WTC11 (cell line): ENCODE measurements at regions not wholly inside any gene's neighbourhood (a gene's known extent, or its start where the extent isn't known, plus 50 kb on each side); places are given as distances from the start of the nearest gene placed in this dataset.

Experiments
- ATAC-seq: fragments of 200-7000 bp; cut with Tn5 transposase; 2 replicates; pipeline ENCODE4 v1.10.0; 2021; ENCODE audit warnings: mild to moderate bottlenecking, moderate library complexity
- CTCF ChIA-PET: fragments of 300-600 bp; sonication (Branson Sonifier 250); formaldehyde crosslinking; loops from one replicate; lab custom pipeline; 2021; ENCODE audit warnings: antibody characterized with exemption; lab: Charles Lee
- POLR2A ChIA-PET: fragments of 350-600 bp; sonication (Branson Sonifier 250); formaldehyde crosslinking; loops from one replicate; lab custom pipeline; 2021; ENCODE audit warnings: antibody characterized with exemption; lab: Charles Lee
- DNase-seq: peaks from one replicate; pipeline ENCODE4 v3.0.0; 2021; ENCODE audit warnings: low spot score
- H3K27ac Mint-ChIP-seq: 2 replicates; pipeline ENCODE4 v1.8.0; 2021; ENCODE audit warnings: mixed read lengths
- H3K27me3 Mint-ChIP-seq: 2 replicates; pipeline ENCODE4 v1.8.0; 2021; ENCODE audit warnings: low read depth, mild to moderate bottlenecking, moderate library complexity, mixed read lengths
- H3K36me3 Mint-ChIP-seq: 2 replicates; pipeline ENCODE4 v1.8.0; 2021; ENCODE audit warnings: mixed read lengths
- H3K4me1 Mint-ChIP-seq: 2 replicates; pipeline ENCODE4 v1.8.0; 2022; ENCODE audit warnings: mixed read lengths
- H3K4me3 Mint-ChIP-seq: 2 replicates; pipeline ENCODE4 v1.8.0; 2021; ENCODE audit warnings: mild to moderate bottlenecking, moderate library complexity, mixed read lengths
- H3K9me3 Mint-ChIP-seq: 2 replicates; pipeline ENCODE4 v1.8.0; 2021; ENCODE audit warnings: mixed read lengths
- AR ChIP-seq: fragments of 250-450 bp; sonication (Bioruptor Pico); IDR thresholded peaks from 2 replicates; pipeline ENCODE4 v1.9.0; 2021; ENCODE audit warnings: mild to moderate bottlenecking
- ATF6 ChIP-seq: sonication (generic); formaldehyde crosslinking; IDR thresholded peaks from 2 replicates; pipeline ENCODE4 v1.8.1; 2023; ENCODE audit warnings: mild to moderate bottlenecking, missing genetic modification reagents
- CREM ChIP-seq: sonication (generic); formaldehyde crosslinking; IDR thresholded peaks from 2 replicates; pipeline ENCODE4 v1.8.1; 2022; ENCODE audit warnings: mild to moderate bottlenecking, missing genetic modification reagents, moderate library complexity
- FOXP4 ChIP-seq: sonication (generic); formaldehyde crosslinking; IDR thresholded peaks from 2 replicates; pipeline ENCODE4 v1.8.0; 2022; ENCODE audit warnings: mild to moderate bottlenecking, missing genetic modification reagents
- JAZF1 ChIP-seq: fragments of 250-450 bp; sonication (Bioruptor Pico); IDR thresholded peaks from 2 replicates; pipeline ENCODE4 v1.9.0; 2021; ENCODE audit warnings: moderate library complexity, mild to moderate bottlenecking, inconsistent platforms
- PREB ChIP-seq: sonication (generic); formaldehyde crosslinking; IDR thresholded peaks from 2 replicates; pipeline ENCODE4 v1.8.1; 2022; ENCODE audit warnings: mild to moderate bottlenecking, missing genetic modification reagents, moderate library complexity, borderline replicate concordance
- RORB ChIP-seq: fragments of 250-450 bp; sonication (Bioruptor Pico); IDR thresholded peaks from 2 replicates; pipeline ENCODE4 v1.9.0; 2021; ENCODE audit warnings: mild to moderate bottlenecking
- TEAD1 ChIP-seq: sonication (generic); formaldehyde crosslinking; IDR thresholded peaks from 2 replicates; pipeline ENCODE4 v1.8.0; 2022; ENCODE audit warnings: mild to moderate bottlenecking, missing genetic modification reagents
- TP53 ChIP-seq: sonication (generic); formaldehyde crosslinking; IDR thresholded peaks from 2 replicates; pipeline ENCODE4 v1.8.1; 2023; ENCODE audit warnings: mild to moderate bottlenecking, missing genetic modification reagents
- ZNF232 ChIP-seq: sonication (generic); formaldehyde crosslinking; IDR thresholded peaks from 2 replicates; pipeline ENCODE4 v1.8.0; 2022; ENCODE audit warnings: mild to moderate bottlenecking, missing genetic modification reagents
- ZNF281 ChIP-seq: sonication (generic); formaldehyde crosslinking; IDR thresholded peaks from 2 replicates; pipeline ENCODE4 v1.8.0; 2023; ENCODE audit warnings: mild to moderate bottlenecking, missing genetic modification reagents
- ZNF532 ChIP-seq: fragments of 250-450 bp; sonication (Bioruptor Pico); IDR thresholded peaks from 2 replicates; pipeline ENCODE4 v1.9.0; 2021; ENCODE audit warnings: mild to moderate bottlenecking, borderline replicate concordance

GRCh38 chr10:78390817-78391216 lies 357.2 kb downstream of the RPS24 start (continued):
- TF ChIP-seq ZNF532 (CRISPR knock-in tag) = no peak
- TF ChIP-seq ZNF232 (CRISPR knock-in tag) = no peak
- TF ChIP-seq ATF6 (CRISPR knock-in tag) = no peak
- no peak for TF ChIP-seq RORB (CRISPR knock-in tag)

GRCh38 chr10:78391585-78391984 lies 357.9 kb downstream of the RPS24 start:
- Mint-ChIP-seq H3K4me1 (peaks cover under 1% of the 10 kb centered on the region; the same call in 1 of the 2 replicates), H3K36me3 (no peaks in the 10 kb centered on the region)
- CTCF ChIA-PET = no interaction called here
- TF ChIP-seq JAZF1 (CRISPR knock-in tag) (no peak), TEAD1 (CRISPR knock-in tag) (no peak), PREB (CRISPR knock-in tag) (no peak), ZNF281 (CRISPR knock-in tag) (no peak), AR (CRISPR knock-in tag) (no peak), CREM (CRISPR knock-in tag) (no peak), TP53 (no peak), FOXP4 (CRISPR knock-in tag) (no peak)
- TF ChIP-seq, all 79 proteins: peak for 0
- no peaks in the 10 kb centered on the region for H3K9me3 Mint-ChIP-seq
- DNase-seq (no peak), ATAC-seq (no peak)
- H3K4me3 Mint-ChIP-seq = no peak overlapping the region
- H3K27ac Mint-ChIP-seq = no peak overlapping the region
- no peaks in the 10 kb centered on the region for H3K27me3 Mint-ChIP-seq
- POLR2A ChIA-PET = no interaction called here
